ENCODE measurements at regions not wholly inside any gene's neighbourhood (a gene's known extent, or its start where the extent isn't known, plus 50 kb on each side); places are given as distances from the start of the nearest gene placed in this dataset.
A peak's percentile ranks its signal among the peaks of the same experiment; 100 is the strongest.

- no peak for TF ChIP-seq IRF1 (CRISPR knock-in tag; IDR thresholded peaks at IDR 0.05; ENCODE audit: borderline replicate concordance)
- no peak for TF ChIP-seq ZNF197 (CRISPR knock-in tag; IDR thresholded peaks at IDR 0.05; ENCODE audit: low read depth)
- TF ChIP-seq POLR3G (IDR thresholded peaks at IDR 0.05; ENCODE audit: extremely low read depth, insufficient read length, insufficient replicate concordance), result no peak
- TF ChIP-seq E2F5 (CRISPR knock-in tag; IDR thresholded peaks at IDR 0.05), result no peak
- TF ChIP-seq HDGF (IDR thresholded peaks at IDR 0.05), result no peak
- TF ChIP-seq CTBP1 (IDR thresholded peaks at IDR 0.05; ENCODE audit: borderline replicate concordance), result no peak
- TF ChIP-seq KLF10 (CRISPR knock-in tag; IDR thresholded peaks at IDR 0.05), result no peak
- TF ChIP-seq ERF (CRISPR knock-in tag; IDR thresholded peaks at IDR 0.05), result no peak
- no peak for TF ChIP-seq FOXM1 (IDR thresholded peaks at IDR 0.05; ENCODE audit: low read depth)
- no peak for TF ChIP-seq FOXM1 (CRISPR knock-in tag; IDR thresholded peaks at IDR 0.05; ENCODE audit: low read depth)
Observed at GRCh38 chr20:3315136-3315535, 76.1 kb upstream of the SLC4A11 start (continued).

- Histone ChIP-seq H3K9me1 (ENCODE audit: control insufficient read depth, insufficient read depth, low read length) (no peaks in the 10 kb centered on the region), H3K9me3 (replicated peaks; ENCODE audit: control insufficient read depth, insufficient read depth, low read depth, low read length) (no peaks in the 10 kb centered on the region), H2AFZ (ENCODE audit: low read depth, low read length) (no peak overlapping the region), H3K27ac (ENCODE audit: extremely low read depth, low read depth, low read length) (no peak overlapping the region), H3K4me3 (no peak overlapping the region), H3K79me2 (ENCODE audit: control insufficient read depth, insufficient read depth, low read length) (no peaks in the 10 kb centered on the region), H3K4me1 (replicated peaks in 1 of 2; ENCODE audit: control insufficient read depth in 2 of 2, insufficient read depth in 2 of 2, low read length in 2 of 2) (peaks cover 0 to 5% of the 10 kb centered on the region in 2 experiments; a peak in 3 of 5 replicates), H3K9ac (ENCODE audit: insufficient read depth in 1 of 2, low read depth in 2 of 2, low read length in 2 of 2) (no peak overlapping the region), H3K27me3 (ENCODE audit: control insufficient read depth in 2 of 2, insufficient read depth in 2 of 2, low read length in 2 of 2) (no peaks in the 10 kb centered on the region), H3K36me3 (ENCODE audit: control insufficient read depth, insufficient read depth, low read length) (0 out of 3 replicates have a peak, but pooled peaks cover 3% of the 10 kb centered on the region), H4K20me1 (replicated peaks; ENCODE audit: control insufficient read depth, insufficient read depth, low read length) (no peaks in the 10 kb centered on the region), H3K4me2 (ENCODE audit: insufficient read depth, low read length) (no peak overlapping the region)
- WGBS (ENCODE audit: insufficient coverage, low coverage, missing lambda C conversion rate), result 0% methylated on average over 1 of the region's 1 CpG
- FAIRE-seq, result no peak
- intact Hi-C loops (cut with micrococcal nuclease) (no loop called here), in situ Hi-C loops (cut with MboI) (no loop called here)
- BruUV-seq (replicated peaks), result no TSS peak
- CTCF ChIA-PET (ENCODE audit: low intra/inter-chr PET ratio), result no interaction called here
- POLR2A ChIA-PET, result interaction anchor here (0.5 kb wide), 1 partner anchor 1648 kb away, joined by 3 read pairs; no protein-coding TSS in a partner anchor
- no peak for ATAC-seq
- peak in 1 of 4 experiments; percentile 3 for DNase-seq (ENCODE audit: extremely low read depth in 1 of 4, low spot score in 3 of 4)
- TF ChIP-seq HDAC1 (IDR thresholded peaks at IDR 0.05) (0 out of 4 replicates have a peak, but pooled peaks of 1 of the 2 experiments have one; percentile 18), ZNF592 (IDR thresholded peaks at IDR 0.05) (no peak), L3MBTL2 (IDR thresholded peaks at IDR 0.05) (no peak), RCOR1 (IDR thresholded peaks at IDR 0.05; ENCODE audit: borderline replicate concordance in 1 of 2, low read depth in 2 of 2, low read length in 2 of 2) (peak in 1 of 2 experiments; percentile 82; a peak in 2 of 4 replicates), KDM1A (IDR thresholded peaks at IDR 0.05) (peak; percentile 50 to 60; a peak in 3 of 4 replicates), TBL1XR1 (IDR thresholded peaks at IDR 0.05; ENCODE audit: low read length in 2 of 2) (no peak), CBFA2T3 (IDR thresholded peaks at IDR 0.05) (0 out of 2 replicates have a peak, but pooled peaks have one; percentile 11), TAF1 (IDR thresholded peaks at IDR 0.05; ENCODE audit: control insufficient read depth, extremely low read depth, insufficient read depth, low read length, severe bottlenecking) (no peak)
Observed at GRCh38 chr20:3314391-3314790, 75.4 kb upstream of the SLC4A11 start.
